GM20000 (cell line): ENCODE measurements at regions not wholly inside any gene's neighbourhood (a gene's known extent, or its start where the extent isn't known, plus 50 kb on each side); places are given as distances from the start of the nearest gene placed in this dataset.

Source experiments
- DNase-seq: peaks from one replicate; pipeline ENCODE4 v3.0.0; 2012; ENCODE audit warnings: low spot score
- TF ChIP-seq, protein P1 (sequence below): IDR thresholded peaks from 2 replicates; pipeline ENCODE4 v1.5.1; 2012; ENCODE audit warnings: mild to moderate bottlenecking, control low read depth; ENCODE audit errors: extremely low read depth, missing control alignments

DNA sequence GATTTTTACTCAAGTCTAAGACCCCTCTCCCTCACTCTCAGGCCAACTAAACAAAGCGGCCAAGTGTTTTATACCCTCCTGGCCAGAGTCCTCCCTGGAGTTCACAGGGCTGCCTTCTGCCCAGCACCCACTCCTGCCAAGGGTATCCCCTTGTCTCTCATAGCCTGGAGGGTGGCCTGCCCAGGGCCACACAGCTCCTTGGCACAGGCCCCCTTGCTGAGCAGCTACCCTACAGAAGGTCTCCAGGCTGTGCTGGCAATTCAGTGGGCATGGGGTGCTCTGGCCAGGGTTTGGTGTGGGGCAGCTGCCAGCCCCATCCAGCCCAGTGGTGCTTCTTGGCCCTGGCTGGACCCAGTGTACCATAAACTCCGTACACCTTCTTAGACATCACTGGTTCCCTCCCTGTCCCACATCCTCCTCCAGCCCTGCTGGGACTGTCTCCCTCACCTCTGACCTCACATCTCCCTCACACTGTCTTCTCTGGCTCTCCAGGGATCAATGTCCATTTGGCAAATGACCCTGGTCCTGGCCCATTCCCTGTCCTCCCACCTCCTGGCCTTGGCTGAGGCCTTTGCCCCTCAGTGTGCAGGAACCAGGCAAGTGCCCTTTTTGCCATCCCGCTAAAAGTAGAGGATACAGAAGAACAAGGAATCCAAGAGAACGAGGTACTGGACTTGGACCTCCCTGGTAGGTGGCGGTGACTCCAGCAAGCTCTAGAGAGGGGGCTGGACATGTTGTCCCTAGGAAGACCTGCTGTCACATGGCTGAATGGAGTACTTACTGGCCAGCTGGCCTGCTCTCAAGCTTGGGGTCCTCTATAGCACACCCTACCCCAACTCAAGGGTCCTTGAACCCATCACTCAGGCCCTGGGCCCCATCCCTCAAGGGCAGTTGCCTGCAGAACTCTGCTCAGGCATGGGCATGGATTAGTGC lies 50.0 kb upstream of the TRPM1 start:
- DNase-seq: no peak
- TF ChIP-seq, protein P1, sequence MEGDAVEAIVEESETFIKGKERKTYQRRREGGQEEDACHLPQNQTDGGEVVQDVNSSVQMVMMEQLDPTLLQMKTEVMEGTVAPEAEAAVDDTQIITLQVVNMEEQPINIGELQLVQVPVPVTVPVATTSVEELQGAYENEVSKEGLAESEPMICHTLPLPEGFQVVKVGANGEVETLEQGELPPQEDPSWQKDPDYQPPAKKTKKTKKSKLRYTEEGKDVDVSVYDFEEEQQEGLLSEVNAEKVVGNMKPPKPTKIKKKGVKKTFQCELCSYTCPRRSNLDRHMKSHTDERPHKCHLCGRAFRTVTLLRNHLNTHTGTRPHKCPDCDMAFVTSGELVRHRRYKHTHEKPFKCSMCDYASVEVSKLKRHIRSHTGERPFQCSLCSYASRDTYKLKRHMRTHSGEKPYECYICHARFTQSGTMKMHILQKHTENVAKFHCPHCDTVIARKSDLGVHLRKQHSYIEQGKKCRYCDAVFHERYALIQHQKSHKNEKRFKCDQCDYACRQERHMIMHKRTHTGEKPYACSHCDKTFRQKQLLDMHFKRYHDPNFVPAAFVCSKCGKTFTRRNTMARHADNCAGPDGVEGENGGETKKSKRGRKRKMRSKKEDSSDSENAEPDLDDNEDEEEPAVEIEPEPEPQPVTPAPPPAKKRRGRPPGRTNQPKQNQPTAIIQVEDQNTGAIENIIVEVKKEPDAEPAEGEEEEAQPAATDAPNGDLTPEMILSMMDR: no peak

DNA sequence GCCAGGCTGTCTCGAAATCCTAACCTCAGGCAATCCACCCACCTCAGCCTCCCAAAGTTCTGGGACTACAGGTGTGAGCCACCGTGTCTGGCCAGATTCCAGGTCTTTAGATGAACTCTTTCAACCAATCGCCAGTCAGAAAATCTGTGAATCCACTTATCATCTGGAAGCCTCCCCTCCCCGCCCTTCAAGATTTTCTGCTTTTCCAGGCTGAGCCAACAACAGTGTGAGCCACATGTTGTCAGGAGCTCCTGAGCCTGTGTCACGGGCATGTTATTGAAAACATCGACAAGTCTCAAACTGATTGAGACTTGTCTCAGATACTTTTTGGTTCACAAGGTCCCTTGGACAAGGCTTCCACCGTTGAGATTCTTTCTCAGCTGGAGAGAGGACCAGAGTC lies 52.0 kb upstream of the TRPM1 start:
- TF ChIP-seq, protein P1: no peak

DNA sequence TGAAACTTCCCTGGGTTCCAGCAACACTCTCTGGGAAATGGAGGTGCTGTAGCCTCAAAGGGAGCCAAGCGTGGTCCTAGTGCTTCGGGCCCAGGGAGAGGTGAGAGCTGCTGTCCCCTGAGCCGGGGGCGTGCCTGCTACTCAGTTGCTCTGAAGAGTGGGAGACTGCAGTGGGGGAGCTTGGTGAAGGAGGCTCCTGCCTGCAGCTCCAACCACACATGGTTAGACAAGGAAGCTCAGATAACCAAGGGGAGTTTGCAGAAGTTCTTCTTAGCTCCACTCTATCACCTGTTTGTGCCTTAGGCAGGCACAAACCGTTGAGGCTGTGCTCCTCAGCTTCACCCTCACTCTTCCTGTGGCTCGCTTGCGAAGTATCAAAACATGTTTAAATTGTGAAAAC lies 53.6 kb upstream of the TRPM1 start:
- no peak for DNase-seq
- TF ChIP-seq, protein P1: no peak

More for the DNA sequence above, 52.0 kb upstream of the TRPM1 start:
- DNase-seq: no peak

DNA sequence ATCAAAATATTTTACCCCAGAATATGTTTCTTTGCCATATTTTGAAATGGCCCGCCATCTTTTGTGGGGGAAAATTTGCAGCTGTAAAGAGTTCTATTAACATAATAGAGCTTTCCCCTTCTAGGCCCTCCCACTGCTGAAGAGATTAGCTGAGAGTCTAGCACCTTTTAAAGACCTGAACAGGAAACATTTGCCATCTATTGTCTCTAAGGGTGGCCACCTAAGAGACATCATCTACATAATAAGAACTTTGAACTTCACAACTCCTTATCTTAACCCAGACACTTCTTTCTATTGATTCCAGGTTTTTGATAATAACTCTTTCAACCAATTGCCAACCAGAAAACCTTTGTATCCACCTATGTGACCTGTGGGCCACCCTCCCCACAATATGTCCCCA lies 54.7 kb upstream of the TRPM1 start:
- TF ChIP-seq, protein P1: no peak
- no peak for DNase-seq

DNA sequence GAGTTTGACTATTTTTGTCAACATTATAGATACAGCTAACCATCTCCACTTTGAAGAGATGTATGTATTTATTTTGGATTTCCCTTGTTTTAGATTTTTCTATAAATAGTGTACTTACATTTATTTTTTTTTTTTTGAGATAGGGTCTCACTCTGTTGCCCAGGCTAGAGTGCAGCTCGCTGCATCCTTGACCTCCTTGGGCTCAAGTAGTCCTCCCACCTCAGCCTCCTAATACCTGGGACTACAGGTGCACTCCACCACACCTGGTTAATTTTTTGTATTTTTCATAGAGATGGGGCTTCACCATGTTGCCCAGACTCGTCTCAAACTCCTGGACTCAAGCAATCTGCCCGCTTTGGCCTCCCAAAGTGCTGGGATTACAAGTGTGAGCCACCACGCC lies 55.3 kb upstream of the TRPM1 start:
- DNase-seq: no peak
- TF ChIP-seq, protein P1: no peak

DNA sequence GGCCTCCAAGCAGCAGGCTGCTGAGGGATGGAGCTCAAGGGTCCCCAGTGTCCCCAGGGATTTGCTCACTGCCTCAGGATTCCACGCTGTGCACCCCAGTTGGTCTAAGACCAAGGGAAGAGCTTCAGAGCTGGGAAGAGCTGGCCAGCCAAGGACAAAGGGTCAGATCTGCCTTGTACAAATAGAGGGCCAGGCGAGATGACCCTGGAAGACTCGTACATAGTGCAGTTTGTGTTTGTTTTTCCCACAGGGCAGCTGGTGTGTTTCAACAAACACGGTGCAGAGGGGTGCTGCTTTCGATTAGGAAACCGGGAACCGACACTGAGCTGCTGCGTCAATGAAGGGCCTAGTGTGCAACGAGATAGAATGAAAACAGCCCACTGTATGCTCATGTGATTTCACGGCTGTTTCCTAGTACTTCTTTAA lies 56.1 kb upstream of the TRPM1 start:
- DNase-seq: peak; percentile 8
- TF ChIP-seq, protein P1: no peak

DNA sequence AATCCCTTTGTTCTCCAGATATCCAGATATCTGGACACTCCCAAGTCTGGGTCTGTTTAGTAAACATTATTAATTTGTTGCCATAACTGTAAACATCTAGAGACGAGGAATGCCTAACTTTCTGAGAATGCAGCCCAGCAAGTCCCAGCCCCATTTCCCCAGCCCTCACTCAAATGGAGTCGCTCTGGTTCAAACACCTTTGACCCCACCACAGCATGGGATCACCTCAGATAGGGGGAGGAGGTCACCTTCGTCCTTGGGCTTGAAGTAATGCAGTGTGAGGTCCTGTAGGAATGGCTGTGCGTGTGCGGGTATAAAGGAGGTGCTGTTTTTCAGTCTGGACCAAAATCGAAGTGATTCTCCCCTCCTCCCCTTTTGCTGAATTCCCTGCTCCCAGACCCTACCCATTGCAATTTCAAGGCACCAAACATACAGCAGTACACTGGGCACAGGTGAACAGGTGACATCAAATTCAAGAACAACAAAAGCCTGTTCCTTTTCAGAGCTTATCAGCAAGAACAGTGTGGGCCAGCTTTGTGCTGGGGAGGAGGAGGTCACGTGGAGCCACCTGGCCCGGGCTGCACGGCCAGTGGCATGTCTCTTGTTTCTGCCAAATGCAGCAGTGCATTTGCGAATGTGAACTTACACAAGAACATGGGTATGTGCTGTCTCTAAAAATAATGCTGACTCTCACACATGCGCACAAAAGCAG lies 57.5 kb upstream of the TRPM1 start:
- no peak for DNase-seq
- TF ChIP-seq, protein P1: no peak
